Psoas muscle (tissue), 7 donors: ENCODE measurements at regions not wholly inside any gene's neighbourhood (a gene's known extent, or its start where the extent isn't known, plus 50 kb on each side); places are given as distances from the start of the nearest gene placed in this dataset.

Experiments
- ATAC-seq, 4 donors: fragments of 200-7000 bp; cut with Tn5 transposase; one replicate each; pipeline ENCODE4 v1.9.1; 2020; ENCODE audit warnings: moderate library complexity in 3 of 4, mild to moderate bottlenecking in 2 of 4
- DNase-seq, 2 donors: peaks; one replicate each; pipeline ENCODE4 v3.0.0-alpha.2; 2020
- H3K27ac ChIP-seq: fragments of 200-600 bp; one replicate; pipeline ENCODE4 v1.8.0; 2022
- H3K27me3 ChIP-seq, 3 donors: fragments of 200-600 bp in 1 of 3; one replicate each; pipeline versions ENCODE4 v1.6.1 to v1.8.0; 2013 to 2022; ENCODE audit warnings: low read length in 2 of 3, mild to moderate bottlenecking in 2 of 3, moderate library complexity in 1 of 3; ENCODE audit not compliant: insufficient read depth in 3 of 3
- H3K36me3 ChIP-seq, 2 donors: fragments of 200-600 bp in 1 of 2; one replicate each; pipeline versions ENCODE4 v1.6.1 to v1.8.0; 2013 to 2022; ENCODE audit warnings: low read depth in 1 of 2, mild to moderate bottlenecking in 1 of 2, moderate library complexity in 1 of 2; ENCODE audit not compliant: insufficient read depth in 1 of 2
- H3K4me1 ChIP-seq: fragments of 200-600 bp; one replicate; pipeline ENCODE4 v1.8.0; 2022
- H3K4me3 ChIP-seq: fragments of 200-600 bp; one replicate; pipeline ENCODE4 v1.8.0; 2022; ENCODE audit warnings: mild to moderate bottlenecking
- H3K9me3 ChIP-seq: fragments of 200-600 bp; one replicate; pipeline ENCODE4 v1.8.0; 2022
- CTCF ChIP-seq: fragments of 200-600 bp; IDR thresholded peaks from one replicate; pipeline ENCODE4 v1.8.0; 2022; ENCODE audit warnings: antibody characterized with exemption
- WGBS, 3 donors: extraction: QIAGEN DNeasy Blood & Tissue Kit; methylation state at CpG; one replicate each; pipeline versions ENCODE4 v1.1.6 to v1.1.7; 2013; 5-methylcytosine and 5-hydroxymethylcytosine counted together
- intact Hi-C, 2 donors: fragments of 100-400 bp; cut with DNase I; formaldehyde crosslinking; loops; one replicate each; pipeline versions ENCODE4 v1.11.0 to v1.14.2; 2022
- donor health status: healthy with polysubstance abuse.
- donor health status: DM: no; HTN: no; CAD: no; lungs with moderate emphysema.
- donor health status: Bipolar disorder and iron deficiency.
- donor health status: healthy.
- donor health status: DM: yes; HTN: yes; CAD: no.
- donor health status: DM: no; HTN: no; CAD: no.
- donor health status: DM: yes; HTN: yes; CAD: no.

GRCh38 chr2:14565666-14566065 lies 66.9 kb upstream of the LRATD1 start:
- no peaks in the 10 kb centered on the region for H3K9me3 ChIP-seq
- no peaks in the 10 kb centered on the region for H3K36me3 ChIP-seq
- H3K4me1 ChIP-seq, result no peaks in the 10 kb centered on the region
- no peak for TF ChIP-seq CTCF
- intact Hi-C loops, result no loop called here
- H3K27me3 ChIP-seq, result no peaks in the 10 kb centered on the region
- DNase-seq, result no peak
- no peak for ATAC-seq
- no peak overlapping the region for H3K4me3 ChIP-seq
- H3K27ac ChIP-seq, result no peak overlapping the region

- TF ChIP-seq CTCF, result no peak
- Histone ChIP-seq H3K4me3 (no peak overlapping the region), H3K27ac (no peak overlapping the region), H3K27me3 (no peaks in the 10 kb centered on the region), H3K4me1 (no peaks in the 10 kb centered on the region), H3K9me3 (no peaks in the 10 kb centered on the region), H3K36me3 (no peaks in the 10 kb centered on the region)
- ATAC-seq (no peak), DNase-seq (no peak)
- WGBS, 3 donors, result 68 to 92% (median 70%) methylated on average over 1 of the region's 1 CpG
- intact Hi-C loops, result no loop called here
These were observed 65.0 kb upstream of the LRATD1 start for GRCh38 chr2:14567561-14567960.

- no peaks in the 10 kb centered on the region for H3K36me3 ChIP-seq
- no peaks in the 10 kb centered on the region for H3K27me3 ChIP-seq
- H3K4me1 ChIP-seq, result no peaks in the 10 kb centered on the region
- 85 to 90% (median 87%) methylated on average over 3 of the region's 3 CpGs for WGBS, 3 donors
- ATAC-seq (no peak), DNase-seq (no peak)
- TF ChIP-seq CTCF, result no peak
- intact Hi-C loops, result no loop called here
- no peaks in the 10 kb centered on the region for H3K9me3 ChIP-seq
- H3K27ac ChIP-seq, result no peak overlapping the region
- no peak overlapping the region for H3K4me3 ChIP-seq
These were observed 63.2 kb upstream of the LRATD1 start for GRCh38 chr2:14569294-14569693.

DNA sequence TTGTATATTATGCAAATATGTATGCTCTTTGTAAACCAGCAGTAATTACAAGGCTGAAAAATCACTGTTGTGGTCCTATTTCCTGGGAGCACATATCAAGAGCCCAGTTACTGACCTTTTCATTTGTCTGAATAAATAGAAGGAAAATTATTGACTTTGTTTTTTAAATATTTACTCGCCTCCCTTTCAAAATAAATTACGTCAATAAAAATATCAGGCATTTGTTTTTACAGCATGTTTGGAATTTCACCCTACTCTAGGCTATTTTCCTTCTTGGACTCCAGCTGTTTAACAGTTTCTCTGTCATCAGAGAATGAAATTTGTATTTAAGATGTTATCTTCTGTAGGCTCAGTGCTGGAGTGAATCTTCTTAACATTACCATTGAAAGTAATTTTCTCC lies 59.9 kb upstream of the LRATD1 start:
- no peak for TF ChIP-seq CTCF
- H3K9me3 ChIP-seq, result no peaks in the 10 kb centered on the region
- DNase-seq (no peak), ATAC-seq (no peak)
- intact Hi-C loops, result no loop called here
- no peaks in the 10 kb centered on the region for H3K4me1 ChIP-seq
- 48 to 66% (median 63%) methylated on average over 2 of the region's 2 CpGs for WGBS, 3 donors
- H3K36me3 ChIP-seq, result no peaks in the 10 kb centered on the region
- H3K4me3 ChIP-seq, result no peak overlapping the region
- H3K27me3 ChIP-seq, result no peaks in the 10 kb centered on the region
- H3K27ac ChIP-seq, result no peak overlapping the region

- Histone ChIP-seq H3K4me1 (no peaks in the 10 kb centered on the region), H3K27me3 (no peaks in the 10 kb centered on the region), H3K4me3 (no peak overlapping the region), H3K27ac (no peak overlapping the region), H3K9me3 (no peaks in the 10 kb centered on the region), H3K36me3 (no peaks in the 10 kb centered on the region)
- WGBS, 3 donors, result 44 to 62% (median 50%) methylated on average over 4 of the region's 4 CpGs
- no peak for ATAC-seq
- intact Hi-C loops, result no loop called here
- no peak for TF ChIP-seq CTCF
- no peak for DNase-seq
These were observed 54.7 kb upstream of the LRATD1 start for GRCh38 chr2:14577843-14578242.
